NCI-H82 (cell line): ENCODE measurements at regions not wholly inside any gene's neighbourhood (a gene's known extent, or its start where the extent isn't known, plus 50 kb on each side); places are given as distances from the start of the nearest gene placed in this dataset.
"Not testable (repeated sequence)": the region's sequence is repeated elsewhere in the genome, so short reads cannot be mapped to it uniquely, and the experiment has no call there.

Experiments used
- DNase-seq: peaks from one replicate; lab custom pipeline; 2025; lab: John Stamatoyannopoulos, UW

- DNase-seq: no peak
These were observed 91.6 kb downstream of the CMC2 start for GRCh38 chr16:80915079-80915450.

- DNase-seq: no peak
These were observed 92.2 kb downstream of the CMC2 start for GRCh38 chr16:80914379-80915078.

GRCh38 chr16:80913397-80913796 is 93.3 kb downstream of the CMC2 start:
- no peak for DNase-seq

DNA sequence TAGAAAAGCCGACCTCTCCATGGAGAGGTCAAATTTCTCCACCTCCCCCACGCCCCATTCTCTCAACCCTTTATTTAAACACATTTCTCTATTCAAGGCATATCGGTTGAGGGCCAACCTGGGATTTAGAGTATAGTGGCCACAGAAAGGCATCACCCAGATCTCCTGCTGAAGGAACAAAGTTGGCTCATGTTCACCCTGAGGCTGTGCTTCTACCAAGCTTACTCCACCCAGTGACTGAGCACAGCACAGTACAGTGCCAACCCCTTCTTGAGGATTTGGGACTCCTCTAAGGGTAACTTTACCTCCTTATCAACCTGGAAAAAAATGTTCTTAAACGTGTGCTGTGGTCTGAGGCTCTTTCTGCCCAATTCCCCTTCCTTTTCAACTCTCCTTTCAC is 94.0 kb downstream of the CMC2 start:
- DNase-seq: no peak

DNA sequence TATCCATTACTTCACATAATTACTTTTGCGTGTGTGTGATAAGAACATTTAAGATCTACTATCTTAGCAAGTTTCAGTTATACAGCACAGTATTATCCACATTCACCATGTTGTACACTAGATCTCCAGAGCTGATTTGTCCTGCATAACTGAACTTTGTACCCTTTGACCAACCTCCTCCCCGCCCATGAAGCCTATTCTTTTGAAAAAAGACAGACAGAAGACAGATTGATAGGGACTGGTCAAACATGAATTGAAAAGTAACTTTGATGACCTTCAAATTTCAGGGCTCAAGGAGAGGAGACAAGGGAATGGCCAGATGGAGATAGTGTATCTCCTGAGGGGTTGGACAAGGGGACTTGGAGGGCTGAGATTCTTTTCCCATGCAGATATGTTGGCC is 96.3 kb downstream of the CMC2 start:
- DNase-seq: no peak

- peak; percentile 8 for DNase-seq
These were observed 97.0 kb downstream of the CMC2 start for GRCh38 chr16:80909720-80910119.

DNA sequence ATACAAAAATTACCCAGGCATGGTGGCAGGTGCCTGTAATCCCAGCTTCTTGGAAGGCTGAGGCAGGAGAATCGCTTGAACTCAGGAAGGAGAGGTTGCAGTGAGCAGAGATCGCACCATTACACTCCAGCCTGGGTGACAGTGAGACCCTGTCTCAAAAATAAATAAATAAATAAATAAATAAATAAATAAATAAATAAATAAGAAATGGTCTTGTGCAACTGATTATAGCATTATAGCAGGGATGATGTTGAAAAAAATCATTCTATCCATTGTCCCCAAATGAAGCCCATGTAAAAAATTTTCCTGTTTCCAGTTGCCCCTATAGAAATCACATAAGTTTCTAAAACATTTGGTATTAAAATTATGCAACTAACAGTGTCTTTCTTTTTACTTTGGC is 100.5 kb downstream of the CMC2 start:
- not testable (repeated sequence) for DNase-seq

DNA sequence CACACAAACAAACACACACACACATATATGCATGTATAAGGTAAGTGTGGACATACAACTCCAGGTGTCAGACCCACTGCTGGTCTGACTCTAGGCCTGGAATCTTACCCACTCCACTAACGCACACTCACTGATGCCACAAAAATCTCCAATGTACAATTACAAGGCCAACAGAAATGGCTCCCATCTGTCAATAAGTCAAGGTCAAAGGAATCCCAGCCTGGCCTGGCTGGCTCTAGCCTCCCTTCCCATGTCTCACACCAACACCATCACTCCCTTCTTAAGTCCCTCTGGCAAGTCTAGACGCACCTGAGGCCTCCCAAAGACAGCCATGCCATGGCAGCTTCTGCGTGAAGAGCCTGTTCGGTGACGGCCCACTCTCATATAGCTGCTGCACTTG is 99.2 kb upstream of the CDYL2 start:
- no peak for DNase-seq

GRCh38 chr16:80902306-80903110 is 98.1 kb upstream of the CDYL2 start:
- no peak for DNase-seq

DNA sequence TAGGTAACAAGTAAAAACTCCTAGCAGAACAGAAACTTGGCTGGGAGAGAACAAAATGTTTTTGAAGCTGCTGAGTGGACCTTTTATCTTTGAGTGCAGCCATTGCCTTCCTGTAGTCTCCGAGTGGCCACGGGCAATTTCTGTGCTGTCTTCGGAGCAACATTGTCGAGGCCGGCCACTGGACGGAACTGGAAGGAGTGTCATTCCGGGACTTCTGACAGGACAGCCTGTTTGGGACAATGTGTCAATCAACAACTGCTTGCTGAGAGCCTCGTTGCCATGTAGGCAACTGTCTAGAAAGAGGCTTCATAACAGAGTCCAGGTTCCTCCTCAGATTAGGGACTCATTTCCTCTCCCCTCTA is 96.2 kb upstream of the CDYL2 start:
- DNase-seq: no peak

DNA sequence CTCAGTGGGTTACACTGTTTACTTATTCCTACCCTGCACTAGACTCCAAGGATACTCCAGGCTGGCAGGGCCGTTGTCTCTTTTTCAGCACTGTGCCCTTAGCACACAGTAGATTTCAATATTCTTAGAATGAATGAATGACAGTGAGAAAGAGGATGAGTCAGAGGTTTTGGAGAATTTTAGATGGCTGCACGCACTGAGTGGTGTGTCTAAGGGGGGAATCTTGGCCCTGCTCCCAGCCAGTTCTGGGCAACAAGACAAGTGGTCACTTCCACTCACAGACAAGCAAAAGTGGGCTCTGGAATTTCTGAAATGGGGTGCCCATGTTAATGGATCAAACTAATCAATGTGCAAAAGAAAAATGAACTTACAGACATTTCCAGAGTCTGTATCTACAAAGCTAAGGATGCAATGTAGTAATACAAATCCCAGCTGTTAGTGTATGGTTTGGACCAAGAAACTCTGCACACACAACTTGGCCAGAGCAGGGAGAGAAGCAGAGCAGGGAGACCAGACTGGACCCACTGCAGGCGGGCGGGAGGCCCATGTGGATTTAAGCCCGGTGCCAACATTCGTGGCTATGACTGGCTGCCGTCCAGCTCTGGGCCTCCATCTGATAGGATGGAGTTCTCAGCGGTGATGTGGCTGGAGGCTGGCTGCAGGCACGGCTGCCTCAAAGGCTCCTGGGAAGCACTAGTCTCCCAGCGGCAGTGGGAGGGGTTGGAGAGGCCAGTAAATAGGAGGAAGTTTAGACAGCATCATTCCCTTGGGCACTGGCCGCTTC is 95.6 kb upstream of the CDYL2 start:
- DNase-seq: no peak

DNA sequence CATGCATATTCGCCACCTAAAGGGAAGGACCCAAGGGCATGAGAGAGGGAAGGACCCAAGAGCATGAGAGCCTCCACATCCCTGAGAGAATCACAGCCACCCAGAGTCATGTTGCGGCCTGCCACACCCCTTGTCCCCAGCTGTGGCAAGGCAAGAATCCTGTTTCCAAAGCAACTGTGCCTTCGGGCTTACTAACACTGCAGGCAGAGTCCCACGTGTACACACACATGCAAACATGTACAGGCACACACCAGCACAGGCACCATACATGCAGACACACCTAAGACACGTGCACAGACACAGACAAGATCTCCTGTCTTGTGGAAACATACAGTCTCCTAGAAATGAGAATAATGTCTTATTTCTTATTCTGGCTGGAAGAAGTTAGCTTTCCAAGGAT is 92.4 kb upstream of the CDYL2 start:
- DNase-seq: no peak

DNA sequence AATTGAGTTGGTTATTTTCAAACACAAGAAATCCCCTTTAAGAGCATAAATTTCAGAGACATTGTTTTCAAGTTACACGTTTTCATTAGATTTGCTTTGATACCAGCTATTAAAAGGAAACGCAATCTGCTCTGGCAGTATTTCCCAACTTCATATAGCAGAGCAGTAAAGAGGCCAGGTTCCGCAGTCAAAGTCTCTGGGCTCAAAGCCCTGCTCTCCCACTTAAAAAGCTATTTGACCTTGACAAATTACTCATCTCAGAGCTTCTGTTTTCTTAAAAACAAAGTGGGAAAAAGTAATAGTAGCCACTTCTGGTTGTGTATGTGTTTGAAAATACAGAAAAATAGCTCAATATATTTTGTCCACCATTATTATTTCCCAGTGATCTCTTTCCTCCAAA is 89.7 kb upstream of the CDYL2 start:
- DNase-seq: no peak

DNA sequence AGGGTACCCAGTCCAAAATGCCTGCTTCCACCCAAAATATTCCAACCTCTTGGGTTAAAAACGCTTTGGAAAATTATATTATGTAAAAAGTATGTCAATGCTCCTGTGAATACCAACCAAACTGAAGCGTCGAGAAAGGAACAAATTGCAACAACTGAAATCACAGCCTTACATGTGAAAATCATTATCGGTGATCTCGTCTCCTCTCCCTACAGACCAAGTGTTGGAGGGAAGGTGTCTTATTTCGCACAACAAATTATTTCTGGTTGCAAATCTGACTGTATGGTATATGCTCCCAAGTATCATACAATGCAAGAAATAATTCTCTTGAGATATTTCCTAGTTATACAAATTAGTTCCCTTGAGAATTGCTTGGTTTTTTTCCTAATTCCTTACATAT is 89.3 kb upstream of the CDYL2 start:
- no peak for DNase-seq

DNA sequence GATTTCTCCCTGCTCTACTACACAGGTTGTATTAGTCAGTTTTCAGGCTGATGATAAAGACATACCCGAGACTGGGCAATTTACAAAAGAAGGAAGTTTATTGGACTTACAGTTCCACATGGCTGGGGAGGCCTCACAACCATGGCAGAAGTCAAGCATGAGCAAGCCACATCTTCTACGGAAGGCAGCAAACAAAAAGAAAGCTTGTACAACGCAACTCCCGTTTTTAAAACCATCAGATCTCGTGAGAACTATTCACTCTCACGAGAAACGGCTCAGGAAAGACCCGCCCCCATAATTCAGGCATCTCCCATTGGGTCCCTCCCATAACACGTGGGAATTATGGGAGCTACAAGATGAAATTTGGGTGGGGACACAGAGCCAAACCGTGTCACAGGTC is 88.0 kb upstream of the CDYL2 start:
- not testable (repeated sequence) for DNase-seq

- no peak for DNase-seq
These were observed 85.5 kb upstream of the CDYL2 start for GRCh38 chr16:80889779-80890359.

- no peak for DNase-seq
These were observed 82.7 kb upstream of the CDYL2 start for GRCh38 chr16:80887062-80887461.

GRCh38 chr16:80883816-80884215 is 79.4 kb upstream of the CDYL2 start:
- no peak for DNase-seq

- no peak for DNase-seq
These were observed 78.8 kb upstream of the CDYL2 start for GRCh38 chr16:80883159-80883642.

DNA sequence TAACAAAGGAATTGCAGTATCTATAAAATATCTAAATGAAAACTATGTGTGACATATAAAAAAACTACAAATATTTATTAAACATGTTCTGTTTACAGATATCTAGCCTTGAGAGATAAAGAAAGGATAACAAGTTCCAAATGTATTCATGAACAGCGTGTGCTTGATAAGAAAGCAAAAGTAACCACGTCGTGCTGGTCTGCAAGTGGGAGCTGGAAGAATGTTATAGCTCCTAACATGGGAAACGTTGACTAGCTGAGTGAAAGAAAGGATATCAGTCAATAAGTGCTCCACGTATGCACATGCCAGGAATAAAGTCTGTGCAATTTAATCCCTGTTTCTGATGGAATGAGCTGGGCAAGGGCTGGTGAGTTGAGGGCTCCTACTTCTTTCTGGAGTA is 71.2 kb upstream of the CDYL2 start:
- no peak for DNase-seq

DNA sequence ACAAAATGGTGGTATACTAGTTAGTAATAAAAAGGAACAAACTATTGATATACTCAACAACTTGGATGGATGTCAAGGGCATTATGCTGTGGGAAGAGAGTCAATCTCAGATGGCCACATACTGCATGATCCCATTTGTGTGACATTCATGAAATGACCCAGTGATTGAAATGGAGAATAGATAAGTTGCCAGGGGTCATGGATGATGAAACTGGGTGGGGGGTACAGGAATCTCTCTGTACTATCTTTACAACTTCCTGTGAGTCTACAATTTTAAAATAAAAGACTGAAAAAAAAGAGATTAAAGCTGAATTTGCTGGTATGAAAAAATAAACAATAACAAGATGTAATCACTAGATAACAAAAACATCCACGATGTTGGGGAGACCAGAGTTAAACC is 70.5 kb upstream of the CDYL2 start:
- no peak for DNase-seq

- no peak for DNase-seq
These were observed 57.8 kb upstream of the CDYL2 start for GRCh38 chr16:80862160-80862705.
